Erythroblast (primary cell): ENCODE measurements at regions not wholly inside any gene's neighbourhood (a gene's known extent, or its start where the extent isn't known, plus 50 kb on each side); places are given as distances from the start of the nearest gene placed in this dataset.

Experiments
- GATA1 ChIP-seq: IDR thresholded peaks from 2 replicates; pipeline ENCODE4 v1.6.1; 2011; ENCODE audit warnings: low read depth, mild to moderate bottlenecking, control low read depth, low read length, moderate library complexity
- POLR2A ChIP-seq: IDR thresholded peaks from 2 replicates; pipeline ENCODE4 v1.6.1; 2011; ENCODE audit warnings: mild to moderate bottlenecking, low read length

DNA sequence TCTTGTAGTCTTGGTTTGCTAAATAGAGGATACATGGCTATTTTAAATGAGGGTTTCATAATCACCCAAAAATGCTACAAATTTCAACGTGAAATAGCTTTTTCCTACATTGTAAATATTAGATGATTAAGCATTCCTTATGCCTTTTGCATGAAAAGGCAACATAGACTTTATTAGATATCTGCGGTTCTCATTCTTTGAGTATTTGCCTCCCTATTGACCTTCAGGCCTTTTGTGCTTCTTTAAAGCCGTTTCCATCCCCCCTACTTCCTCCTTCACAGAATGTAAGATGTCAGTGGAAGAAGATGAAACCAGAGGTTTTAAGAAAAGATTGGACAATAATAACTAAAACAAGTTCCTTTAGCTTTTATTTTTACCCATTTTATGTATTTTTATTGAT lies 144.1 kb downstream of the UBE2E3 start:
- no peak for TF ChIP-seq POLR2A
- TF ChIP-seq GATA1 = no peak
